ENCODE measurements at regions not wholly inside any gene's neighbourhood (a gene's known extent, or its start where the extent isn't known, plus 50 kb on each side); places are given as distances from the start of the nearest gene placed in this dataset.

DNA sequence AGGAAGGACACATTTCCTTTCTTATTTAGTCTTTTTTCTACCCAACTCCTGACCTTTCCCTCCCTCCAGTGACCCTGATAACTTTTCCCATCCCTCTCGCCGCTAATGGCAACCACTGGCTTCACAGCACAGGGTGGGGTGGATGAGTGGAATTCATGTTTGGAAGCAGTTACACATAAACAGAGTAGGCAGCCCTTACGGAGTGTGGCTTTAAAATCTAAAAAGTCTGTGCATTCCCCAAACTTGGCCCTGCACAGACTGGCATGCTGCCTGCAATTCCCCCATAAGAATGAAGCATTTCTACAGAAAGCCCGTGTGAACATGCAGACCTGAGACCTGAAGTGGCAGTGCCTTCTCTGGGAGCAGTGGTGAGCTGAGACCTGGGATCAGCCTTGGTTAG lies 196.7 kb upstream of the ADRA1D start:
- TF ChIP-seq EZH2 (IDR thresholded peaks at IDR 0.05) (no peak), POLR2AphosphoS5 (IDR thresholded peaks at IDR 0.05; ENCODE audit: borderline replicate concordance, low read depth, low read length) (no peak)
